Neural cell (in vitro differentiated cells): ENCODE measurements at regions not wholly inside any gene's neighbourhood (a gene's known extent, or its start where the extent isn't known, plus 50 kb on each side); places are given as distances from the start of the nearest gene placed in this dataset.

Source experiments
- CTCF ChIP-seq: fragments of 450-650 bp; IDR thresholded peaks from 2 replicates; pipeline ENCODE4 v1.5.1; 2014; ENCODE audit warnings: antibody characterized with exemption, mild to moderate bottlenecking, moderate library complexity; ENCODE audit not compliant: poor library complexity, severe bottlenecking
- EP300 ChIP-seq: fragments of 450-650 bp; conservative IDR thresholded peaks from 2 replicates; pipeline ENCODE4 v1.6.1; 2014; ENCODE audit warnings: antibody characterized with exemption, mild to moderate bottlenecking, moderate library complexity; ENCODE audit not compliant: poor library complexity, severe bottlenecking
- MXI1 ChIP-seq: fragments of 450-650 bp; conservative IDR thresholded peaks from 2 replicates; pipeline ENCODE4 v1.6.1; 2014; ENCODE audit warnings: antibody characterized with exemption, mild to moderate bottlenecking; ENCODE audit not compliant: poor library complexity, severe bottlenecking
- POLR2AphosphoS5 ChIP-seq: IDR thresholded peaks from 2 replicates; pipeline ENCODE4 v1.6.1; 2012
- REST ChIP-seq: IDR thresholded peaks from 2 replicates; pipeline ENCODE4 v1.6.1; 2012; ENCODE audit warnings: borderline replicate concordance

DNA sequence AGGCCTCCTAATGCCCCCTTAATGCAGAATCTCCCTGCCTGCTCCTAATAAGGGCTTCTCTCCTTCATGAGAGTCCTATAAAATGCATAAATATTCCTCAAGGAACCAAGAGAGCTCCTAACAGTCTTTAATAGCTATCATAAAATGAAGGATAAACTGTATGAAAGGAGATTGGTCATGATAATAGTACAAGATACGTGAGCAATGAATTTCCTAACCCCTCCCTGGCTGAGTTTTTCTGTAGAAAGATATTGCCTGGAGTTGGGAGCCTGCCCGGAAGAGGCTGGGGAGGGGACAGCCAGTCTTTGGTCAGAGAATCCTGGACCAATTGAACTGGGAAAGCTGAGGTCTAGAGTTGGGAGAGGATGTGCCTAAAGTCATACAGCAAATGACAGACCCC lies 321.9 kb upstream of the CDH5 start:
- TF ChIP-seq CTCF, result no peak
- no peak for TF ChIP-seq POLR2AphosphoS5
- TF ChIP-seq MXI1, result no peak
- no peak for TF ChIP-seq EP300
- TF ChIP-seq REST, result no peak
